ENCODE measurements at regions not wholly inside any gene's neighbourhood (a gene's known extent, or its start where the extent isn't known, plus 50 kb on each side); places are given as distances from the start of the nearest gene placed in this dataset.

- no peaks in the 10 kb centered on the region for H3K4me1 ChIP-seq (ENCODE audit: insufficient read depth, low read length)
- 0% methylated on average over 1 of the region's 1 CpG for WGBS (ENCODE audit: low lambda C conversion rate)
- TF ChIP-seq SETDB1 (CRISPR knock-in tag; IDR thresholded peaks at IDR 0.05; ENCODE audit: borderline replicate concordance) (no peak), SKI (IDR thresholded peaks at IDR 0.05; ENCODE audit: partially characterized antibody) (no peak), GMEB1 (CRISPR knock-in tag; IDR thresholded peaks at IDR 0.05; ENCODE audit: borderline replicate concordance) (no peak), ZNF556 (CRISPR knock-in tag; IDR thresholded peaks at IDR 0.05; ENCODE audit: borderline replicate concordance) (no peak), ZSCAN31 (CRISPR knock-in tag; IDR thresholded peaks at IDR 0.05; ENCODE audit: low read depth) (no peak), CBX1 (IDR thresholded peaks at IDR 0.05; ENCODE audit: low read depth) (no peak), CC2D1A (CRISPR knock-in tag; IDR thresholded peaks at IDR 0.05) (no peak), ZNF136 (CRISPR knock-in tag; IDR thresholded peaks at IDR 0.05; ENCODE audit: low read depth) (no peak), MED1 (CRISPR knock-in tag; IDR thresholded peaks at IDR 0.05) (no peak), ZNF296 (CRISPR knock-in tag; conservative IDR thresholded peaks at IDR 0.05) (no peak), ZNF263 (CRISPR knock-in tag; IDR thresholded peaks at IDR 0.05) (no peak), ZNF672 (CRISPR knock-in tag; IDR thresholded peaks at IDR 0.05) (no peak), ZNF598 (CRISPR knock-in tag; IDR thresholded peaks at IDR 0.05; ENCODE audit: borderline replicate concordance) (no peak), ZNF777 (CRISPR knock-in tag; IDR thresholded peaks at IDR 0.05) (no peak), DMTF1 (CRISPR knock-in tag; IDR thresholded peaks at IDR 0.05) (no peak), CHD4 (IDR thresholded peaks at IDR 0.05; ENCODE audit: borderline replicate concordance, low read length) (no peak), NBN (conservative IDR thresholded peaks at IDR 0.05) (no peak), ELK4 (CRISPR knock-in tag; IDR thresholded peaks at IDR 0.05; ENCODE audit: borderline replicate concordance) (no peak)
- TF ChIP-seq, protein P1, sequence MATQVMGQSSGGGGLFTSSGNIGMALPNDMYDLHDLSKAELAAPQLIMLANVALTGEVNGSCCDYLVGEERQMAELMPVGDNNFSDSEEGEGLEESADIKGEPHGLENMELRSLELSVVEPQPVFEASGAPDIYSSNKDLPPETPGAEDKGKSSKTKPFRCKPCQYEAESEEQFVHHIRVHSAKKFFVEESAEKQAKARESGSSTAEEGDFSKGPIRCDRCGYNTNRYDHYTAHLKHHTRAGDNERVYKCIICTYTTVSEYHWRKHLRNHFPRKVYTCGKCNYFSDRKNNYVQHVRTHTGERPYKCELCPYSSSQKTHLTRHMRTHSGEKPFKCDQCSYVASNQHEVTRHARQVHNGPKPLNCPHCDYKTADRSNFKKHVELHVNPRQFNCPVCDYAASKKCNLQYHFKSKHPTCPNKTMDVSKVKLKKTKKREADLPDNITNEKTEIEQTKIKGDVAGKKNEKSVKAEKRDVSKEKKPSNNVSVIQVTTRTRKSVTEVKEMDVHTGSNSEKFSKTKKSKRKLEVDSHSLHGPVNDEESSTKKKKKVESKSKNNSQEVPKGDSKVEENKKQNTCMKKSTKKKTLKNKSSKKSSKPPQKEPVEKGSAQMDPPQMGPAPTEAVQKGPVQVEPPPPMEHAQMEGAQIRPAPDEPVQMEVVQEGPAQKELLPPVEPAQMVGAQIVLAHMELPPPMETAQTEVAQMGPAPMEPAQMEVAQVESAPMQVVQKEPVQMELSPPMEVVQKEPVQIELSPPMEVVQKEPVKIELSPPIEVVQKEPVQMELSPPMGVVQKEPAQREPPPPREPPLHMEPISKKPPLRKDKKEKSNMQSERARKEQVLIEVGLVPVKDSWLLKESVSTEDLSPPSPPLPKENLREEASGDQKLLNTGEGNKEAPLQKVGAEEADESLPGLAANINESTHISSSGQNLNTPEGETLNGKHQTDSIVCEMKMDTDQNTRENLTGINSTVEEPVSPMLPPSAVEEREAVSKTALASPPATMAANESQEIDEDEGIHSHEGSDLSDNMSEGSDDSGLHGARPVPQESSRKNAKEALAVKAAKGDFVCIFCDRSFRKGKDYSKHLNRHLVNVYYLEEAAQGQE (IDR thresholded peaks at IDR 0.05; ENCODE audit: borderline replicate concordance in 1 of 2, low read depth in 1 of 2, low read length in 2 of 2) = no peak
These were observed 122.3 kb downstream of the ITIH6 start for GRCh38 chrX:54675762-54676161.

More at GRCh38 chrX:54675762-54676161, 122.3 kb downstream of the ITIH6 start:
- DNase-seq (ENCODE audit: low spot score) = no peak
- no peak overlapping the region for H3K4me2 ChIP-seq (ENCODE audit: low read depth, low read length)
- in situ Hi-C loops (cut with HindIII; ENCODE audit: extremely low pct_ligation_motif_present, low pct_unique_long_range_greater_than_20kb) = no loop called here
- H3K27me3 ChIP-seq (ENCODE audit: control insufficient read depth in 1 of 2, insufficient read depth in 2 of 2, low read length in 2 of 2) = no peaks in the 10 kb centered on the region
- no peaks in the 10 kb centered on the region for H3K36me3 ChIP-seq (replicated peaks in 1 of 2; ENCODE audit: control insufficient read depth in 1 of 2, insufficient read depth in 2 of 2, low read length in 2 of 2)
- BruUV-seq (replicated peaks) = no TSS peak
- intact Hi-C loops (cut with micrococcal nuclease; ENCODE audit: unreplicated experiment) = no loop called here
- ChIA-PET POLR2A (no interaction called here), CTCF (ENCODE audit: low intra/inter-chr PET ratio, low total read pairs) (no interaction called here)
- H3K4me3 ChIP-seq (replicated peaks in 1 of 3; ENCODE audit: insufficient read depth in 1 of 3, low read depth in 2 of 3, low read length in 3 of 3) = no peak overlapping the region
- H3K27ac ChIP-seq (ENCODE audit: extremely low read length, insufficient read depth, low read length) = no peak overlapping the region
- ATAC-seq = no peak
- no peak overlapping the region for H3K9ac ChIP-seq (ENCODE audit: insufficient read depth, low read depth, low read length)
- no peaks in the 10 kb centered on the region for H4K20me1 ChIP-seq (ENCODE audit: insufficient read depth, low read length)
- H3K79me2 ChIP-seq (ENCODE audit: insufficient read depth, low read length) = no peaks in the 10 kb centered on the region
- H3K9me3 ChIP-seq (ENCODE audit: low read length) = no peaks in the 10 kb centered on the region
- H2AFZ ChIP-seq (ENCODE audit: low read length) = no peak overlapping the region
- no peak for FAIRE-seq
